ENCODE measurements at regions not wholly inside any gene's neighbourhood (a gene's known extent, or its start where the extent isn't known, plus 50 kb on each side); places are given as distances from the start of the nearest gene placed in this dataset.

DNA sequence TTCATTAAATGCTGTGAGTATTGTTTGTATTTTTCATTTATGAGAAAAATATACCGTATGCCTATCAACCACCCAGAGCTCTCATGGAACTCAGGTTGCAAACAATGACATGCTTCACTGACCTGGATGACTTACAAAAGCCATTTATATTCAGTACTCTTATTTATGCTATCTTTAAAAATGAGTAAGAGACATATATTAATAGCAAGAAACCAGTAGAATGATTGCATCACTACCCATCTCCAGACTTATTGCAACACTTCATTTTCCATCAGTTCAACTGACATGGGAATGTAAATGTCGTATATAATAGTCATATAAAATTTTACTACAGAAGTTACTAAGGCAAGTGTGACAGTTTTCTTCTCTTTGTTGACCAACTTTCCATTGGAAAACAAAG lies 69.1 kb downstream of the OTP start:
- H3K4me1 Mint-ChIP-seq (ENCODE audit: low read depth), result no peaks in the 10 kb centered on the region
- no peaks in the 10 kb centered on the region for H3K9me3 Mint-ChIP-seq
- intact Hi-C loops (cut with micrococcal nuclease), result no loop called here
- H3K4me3 Mint-ChIP-seq, result no peak overlapping the region
- H3K27ac Mint-ChIP-seq, result no peak overlapping the region
- H3K36me3 Mint-ChIP-seq (ENCODE audit: low read depth), result no peaks in the 10 kb centered on the region
- peaks cover 11% of the 10 kb centered on the region for H3K27me3 Mint-ChIP-seq (ENCODE audit: insufficient read depth)
- no peak for DNase-seq (ENCODE audit: low spot score)

- no peaks in the 10 kb centered on the region for H3K9me3 Mint-ChIP-seq
- no peak for DNase-seq (ENCODE audit: low spot score)
- H3K36me3 Mint-ChIP-seq (ENCODE audit: low read depth), result no peaks in the 10 kb centered on the region
- H3K27ac Mint-ChIP-seq, result no peak overlapping the region
- no peak overlapping the region for H3K4me3 Mint-ChIP-seq
- no peaks in the 10 kb centered on the region for H3K4me1 Mint-ChIP-seq (ENCODE audit: low read depth)
- intact Hi-C loops (cut with micrococcal nuclease), result no loop called here
- peaks cover 9% of the 10 kb centered on the region for H3K27me3 Mint-ChIP-seq (ENCODE audit: insufficient read depth)
Observed at GRCh38 chr5:77568555-77568954, 70.0 kb downstream of the OTP start.

- intact Hi-C loops (cut with micrococcal nuclease), result no loop called here
- no peak overlapping the region for H3K4me3 Mint-ChIP-seq
- no peak overlapping the region for H3K27ac Mint-ChIP-seq
- peaks cover 9% of the 10 kb centered on the region for H3K27me3 Mint-ChIP-seq (ENCODE audit: insufficient read depth)
- no peaks in the 10 kb centered on the region for H3K36me3 Mint-ChIP-seq (ENCODE audit: low read depth)
- H3K9me3 Mint-ChIP-seq, result no peaks in the 10 kb centered on the region
- no peaks in the 10 kb centered on the region for H3K4me1 Mint-ChIP-seq (ENCODE audit: low read depth)
- no peak for DNase-seq (ENCODE audit: low spot score)
Observed at GRCh38 chr5:77568082-77568481, 70.4 kb downstream of the OTP start.

DNA sequence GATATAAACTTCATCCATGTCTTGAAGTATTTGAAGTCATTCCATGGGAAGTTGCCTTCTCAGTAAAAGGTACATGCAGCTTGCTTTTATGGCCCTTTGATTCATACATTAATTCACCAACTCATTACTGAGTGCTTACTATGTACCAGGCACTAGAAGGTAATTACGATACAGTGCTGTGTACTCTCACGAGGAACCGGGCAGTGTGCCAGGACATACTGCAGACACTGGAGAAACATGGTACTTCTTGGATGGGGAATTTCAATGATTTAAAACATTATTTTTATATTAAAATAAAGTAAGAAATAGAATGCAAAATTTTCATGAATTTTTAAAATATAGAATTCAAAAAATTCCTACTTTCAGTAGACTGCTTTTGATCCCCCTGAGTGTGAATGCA lies 71.4 kb upstream of the WDR41 start:
- H3K9me3 Mint-ChIP-seq, result no peaks in the 10 kb centered on the region
- peaks cover 9% of the 10 kb centered on the region for H3K27me3 Mint-ChIP-seq (ENCODE audit: insufficient read depth)
- H3K36me3 Mint-ChIP-seq (ENCODE audit: low read depth), result no peaks in the 10 kb centered on the region
- no peak overlapping the region for H3K4me3 Mint-ChIP-seq
- no peak overlapping the region for H3K27ac Mint-ChIP-seq
- no peaks in the 10 kb centered on the region for H3K4me1 Mint-ChIP-seq (ENCODE audit: low read depth)
- intact Hi-C loops (cut with micrococcal nuclease), result loop anchor here (5.0 kb wide), 1 partner anchor 734 kb away; no protein-coding TSS in a partner anchor
- DNase-seq (ENCODE audit: low spot score), result no peak

- Mint-ChIP-seq H3K4me1 (ENCODE audit: low read depth) (no peaks in the 10 kb centered on the region), H3K4me3 (no peak overlapping the region), H3K27me3 (ENCODE audit: insufficient read depth) (peaks cover 11% of the 10 kb centered on the region), H3K27ac (no peak overlapping the region), H3K36me3 (ENCODE audit: low read depth) (no peaks in the 10 kb centered on the region), H3K9me3 (no peaks in the 10 kb centered on the region)
- intact Hi-C loops (cut with micrococcal nuclease), result loop anchor here (5.0 kb wide), 1 partner anchor 735 kb away; no protein-coding TSS in a partner anchor
- no peak for DNase-seq (ENCODE audit: low spot score)
Observed at GRCh38 chr5:77561965-77562364, 69.8 kb upstream of the WDR41 start.

DNA sequence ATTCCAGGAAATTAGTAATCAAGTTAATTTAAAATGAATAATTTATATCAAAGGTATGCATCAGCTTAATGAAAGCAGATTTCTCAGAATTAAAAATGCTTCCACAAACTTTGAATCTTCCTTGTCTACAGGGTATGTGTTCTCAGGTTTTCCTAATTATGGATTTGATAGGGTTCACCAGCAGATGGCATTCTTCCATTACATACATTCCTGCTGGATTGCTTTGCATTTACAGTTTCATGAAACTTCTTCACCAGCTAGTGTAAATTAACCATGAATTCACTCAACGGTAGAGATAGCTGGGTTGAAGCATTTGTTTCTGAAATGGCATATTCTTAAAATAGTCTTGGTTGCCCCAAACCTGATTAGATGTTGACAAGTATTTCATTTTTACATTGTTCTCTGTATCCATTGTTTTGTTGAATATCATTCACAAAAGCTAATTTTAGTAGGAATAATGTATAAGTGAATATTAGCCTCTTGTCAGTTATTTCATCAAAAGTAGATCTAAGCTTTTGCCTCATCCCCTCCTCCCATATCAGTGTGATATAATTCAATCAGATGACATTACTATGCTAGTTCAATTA lies 68.7 kb upstream of the WDR41 start:
- H3K36me3 Mint-ChIP-seq (ENCODE audit: low read depth), result no peaks in the 10 kb centered on the region
- no peak overlapping the region for H3K4me3 Mint-ChIP-seq
- no peaks in the 10 kb centered on the region for H3K9me3 Mint-ChIP-seq
- H3K4me1 Mint-ChIP-seq (ENCODE audit: low read depth), result no peaks in the 10 kb centered on the region
- peaks cover 11% of the 10 kb centered on the region for H3K27me3 Mint-ChIP-seq (ENCODE audit: insufficient read depth)
- DNase-seq (ENCODE audit: low spot score), result no peak
- no peak overlapping the region for H3K27ac Mint-ChIP-seq
- intact Hi-C loops (cut with micrococcal nuclease), result loop anchor here (5.0 kb wide), 1 partner anchor 737 kb away; no protein-coding TSS in a partner anchor

GRCh38 chr5:77558266-77558665 lies 66.2 kb upstream of the WDR41 start:
- Mint-ChIP-seq H3K4me1 (ENCODE audit: low read depth) (no peaks in the 10 kb centered on the region), H3K36me3 (ENCODE audit: low read depth) (no peaks in the 10 kb centered on the region), H3K27me3 (ENCODE audit: insufficient read depth) (peaks cover 13% of the 10 kb centered on the region), H3K4me3 (no peak overlapping the region), H3K27ac (no peak overlapping the region), H3K9me3 (no peaks in the 10 kb centered on the region)
- no peak for DNase-seq (ENCODE audit: low spot score)
- intact Hi-C loops (cut with micrococcal nuclease), result no loop called here

GRCh38 chr5:77550406-77550805 lies 58.3 kb upstream of the WDR41 start:
- Mint-ChIP-seq H3K4me3 (no peak overlapping the region), H3K4me1 (ENCODE audit: low read depth) (no peaks in the 10 kb centered on the region), H3K36me3 (ENCODE audit: low read depth) (no peaks in the 10 kb centered on the region), H3K27me3 (ENCODE audit: insufficient read depth) (peaks cover 4% of the 10 kb centered on the region), H3K27ac (no peak overlapping the region), H3K9me3 (peaks cover 8% of the 10 kb centered on the region)
- DNase-seq (ENCODE audit: low spot score), result no peak
- intact Hi-C loops (cut with micrococcal nuclease), result no loop called here

GRCh38 chr5:77545285-77545684 lies 53.2 kb upstream of the WDR41 start:
- intact Hi-C loops (cut with micrococcal nuclease), result no loop called here
- H3K4me3 Mint-ChIP-seq, result no peak overlapping the region
- H3K9me3 Mint-ChIP-seq, result peaks cover 8% of the 10 kb centered on the region
- no peaks in the 10 kb centered on the region for H3K4me1 Mint-ChIP-seq (ENCODE audit: low read depth)
- no peaks in the 10 kb centered on the region for H3K36me3 Mint-ChIP-seq (ENCODE audit: low read depth)
- no peak for DNase-seq (ENCODE audit: low spot score)
- peaks cover 8% of the 10 kb centered on the region for H3K27me3 Mint-ChIP-seq (ENCODE audit: insufficient read depth)
- no peak overlapping the region for H3K27ac Mint-ChIP-seq

Measured in activated T-helper 1 cell treated with anti-CD3 and anti-CD28 coated beads, Interleukin-12 subunit alpha, Interleukin-12 subunit beta, Interleukin-2, Interleukin-4 antibody, amounts not matched to agents 30 ng/mL and 10 ng/mL and 1 ng/mL, durations not matched to agents 14 hours and 24 hours and 36 hours (primary cell).